Adrenal gland (tissue), 9 donors: ENCODE measurements at regions not wholly inside any gene's neighbourhood (a gene's known extent, or its start where the extent isn't known, plus 50 kb on each side); places are given as distances from the start of the nearest gene placed in this dataset.
"Not testable (repeated sequence)": the region's sequence is repeated elsewhere in the genome, so short reads cannot be mapped to it uniquely, and the experiment has no call there.

Experiments used
- DNase-seq, 7 donors: peaks; one replicate each; pipeline ENCODE4 v3.0.0-alpha.2; 2019 to 2020
- H3K27ac ChIP-seq, 5 donors: fragments of 200-600 bp; sonication (generic) in 4 of 5; 1 replicate in 3 of 5; 2 replicates in 2 of 5; pipeline versions ENCODE4 v1.5.1 to v1.8.0; 2016 to 2020; ENCODE audit warnings: mild to moderate bottlenecking in 1 of 5
- H3K27me3 ChIP-seq: fragments of 200-600 bp; 2 replicates; pipeline ENCODE4 v1.8.0; 2021
- H3K36me3 ChIP-seq, 2 donors: fragments of 200-600 bp; replicated peaks in 1 of 2; 1 replicate in 1 of 2; 2 replicates in 1 of 2; pipeline versions ENCODE4 v1.5.1 to v1.8.0; 2018 to 2022
- H3K4me1 ChIP-seq, 2 donors: fragments of 200-600 bp; replicated peaks in 1 of 2; 1 replicate in 1 of 2; 2 replicates in 1 of 2; pipeline versions ENCODE4 v1.5.1 to v1.8.0; 2018 to 2021
- H3K4me3 ChIP-seq, 4 donors: fragments of 200-600 bp; sonication (generic) in 3 of 4; one replicate each; pipeline ENCODE4 v1.5.1; 2016 to 2018
- H3K9me3 ChIP-seq, 3 donors: fragments of 200-600 bp; sonication (generic) in 1 of 3; replicated peaks in 1 of 3; 1 replicate in 2 of 3; 2 replicates in 1 of 3; pipeline versions ENCODE4 v1.5.1 to v1.8.0; 2016 to 2021
- POLR2A ChIP-seq, 2 donors: fragments of 450-650 bp; IDR thresholded peaks; one replicate each; pipeline ENCODE4 v1.6.1; 2017; ENCODE audit warnings: antibody characterized with exemption in 2 of 2, mild to moderate bottlenecking in 2 of 2, moderate library complexity in 1 of 2
- WGBS, 4 donors: extraction: QIAGEN DNeasy Blood & Tissue Kit in 2 of 4; methylation state at CpG; one replicate each; pipeline versions ENCODE4 v1.1.5 to v1.1.7; 2013 to 2017; 5-methylcytosine and 5-hydroxymethylcytosine counted together
- intact Hi-C, 2 donors: fragments of 100-400 bp; cut with DNase I; formaldehyde crosslinking; loops; one replicate each; pipeline versions ENCODE4 v1.14.1 to v1.15.0; 2022 to 2023
- TF ChIP-seq, protein P1 (sequence below), 6 experiments: fragments of 450-650 bp in 4 of 6; fragments of 200-600 bp in 2 of 6; sonication (generic) in 1 of 6; IDR thresholded peaks; 1 replicate in 5 of 6; 2 replicates in 1 of 6; pipeline versions ENCODE4 v1.5.1 to v1.8.0; 2016 to 2021; ENCODE audit warnings: antibody characterized with exemption in 6 of 6, mild to moderate bottlenecking in 2 of 6, moderate library complexity in 1 of 6
- donor health status: healthy with polysubstance abuse.
- donor health status: Bipolar disorder and iron deficiency.
- donor health status: DM: yes; HTN: yes; CAD: no.
- donor health status: DM: no; HTN: no; CAD: no.
- donor health status: DM: no; HTN: no; CAD: no.

DNA sequence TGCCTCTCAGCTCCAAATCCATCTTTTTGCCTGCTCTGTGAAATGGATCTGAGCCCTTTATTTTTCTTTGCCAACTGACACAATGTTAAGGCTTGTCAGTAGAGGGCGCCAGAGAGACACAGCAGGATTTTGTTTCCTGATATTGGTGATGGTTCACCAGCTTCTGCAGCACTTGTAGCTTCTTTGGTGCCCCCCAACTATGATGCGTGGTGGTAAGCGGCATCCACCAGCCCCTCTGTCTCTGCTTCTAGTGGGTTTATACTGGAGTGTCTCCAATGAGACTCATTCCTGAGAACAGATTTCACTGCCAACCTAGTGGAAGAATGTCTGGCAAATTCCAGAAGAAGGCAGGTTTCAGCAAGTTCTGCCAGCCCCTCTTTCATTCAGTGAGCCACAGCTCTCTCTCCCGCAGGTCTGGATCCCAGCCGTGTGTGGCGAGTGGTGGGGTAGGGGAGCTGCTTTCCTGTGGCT lies 471.9 kb upstream of the FRG2C start:
- Histone ChIP-seq H3K9me3 (peaks cover 0 to 4% (median 0%) of the 10 kb centered on the region in 3 donors), H3K4me3 (no peak overlapping the region), H3K4me1 (no peaks in the 10 kb centered on the region), H3K27me3 (no peaks in the 10 kb centered on the region), H3K27ac (no peak overlapping the region), H3K36me3 (no peaks in the 10 kb centered on the region)
- TF ChIP-seq, protein P1, sequence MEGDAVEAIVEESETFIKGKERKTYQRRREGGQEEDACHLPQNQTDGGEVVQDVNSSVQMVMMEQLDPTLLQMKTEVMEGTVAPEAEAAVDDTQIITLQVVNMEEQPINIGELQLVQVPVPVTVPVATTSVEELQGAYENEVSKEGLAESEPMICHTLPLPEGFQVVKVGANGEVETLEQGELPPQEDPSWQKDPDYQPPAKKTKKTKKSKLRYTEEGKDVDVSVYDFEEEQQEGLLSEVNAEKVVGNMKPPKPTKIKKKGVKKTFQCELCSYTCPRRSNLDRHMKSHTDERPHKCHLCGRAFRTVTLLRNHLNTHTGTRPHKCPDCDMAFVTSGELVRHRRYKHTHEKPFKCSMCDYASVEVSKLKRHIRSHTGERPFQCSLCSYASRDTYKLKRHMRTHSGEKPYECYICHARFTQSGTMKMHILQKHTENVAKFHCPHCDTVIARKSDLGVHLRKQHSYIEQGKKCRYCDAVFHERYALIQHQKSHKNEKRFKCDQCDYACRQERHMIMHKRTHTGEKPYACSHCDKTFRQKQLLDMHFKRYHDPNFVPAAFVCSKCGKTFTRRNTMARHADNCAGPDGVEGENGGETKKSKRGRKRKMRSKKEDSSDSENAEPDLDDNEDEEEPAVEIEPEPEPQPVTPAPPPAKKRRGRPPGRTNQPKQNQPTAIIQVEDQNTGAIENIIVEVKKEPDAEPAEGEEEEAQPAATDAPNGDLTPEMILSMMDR (IDR thresholded peaks at IDR 0.05), result peak; percentile 39 to 71 (median 58)
- no peak for TF ChIP-seq POLR2A (IDR thresholded peaks at IDR 0.05)
- intact Hi-C loops, result no loop called here
- WGBS, 4 donors, result 62 to 72% (median 70%) methylated on average over 6 of the region's 6 CpGs
- peak; percentile 20 to 63 (median 37) for DNase-seq

DNA sequence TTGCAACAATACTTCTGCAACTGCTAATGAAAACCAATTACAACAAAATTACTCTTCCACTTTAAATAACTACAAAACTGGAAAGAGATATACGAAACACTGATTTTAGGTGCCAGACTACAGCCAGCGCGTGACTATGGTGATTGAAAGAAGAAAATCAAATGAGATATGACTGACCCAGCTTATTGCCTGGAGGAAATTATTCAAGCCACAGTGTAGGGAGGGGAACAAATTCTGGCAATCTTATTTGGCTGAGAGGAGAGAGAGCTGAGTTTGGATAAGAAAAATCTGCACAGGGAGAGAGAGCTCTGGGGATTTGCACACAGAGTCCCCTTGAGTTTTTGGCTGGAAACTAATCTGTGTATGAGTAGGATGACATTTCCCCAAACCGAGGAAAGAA lies 470.3 kb upstream of the FRG2C start:
- 61 to 80% (median 73%) methylated on average over 4 of the region's 4 CpGs for WGBS, 4 donors
- TF ChIP-seq, protein P1 (IDR thresholded peaks at IDR 0.05), result no peak
- no peak for TF ChIP-seq POLR2A (IDR thresholded peaks at IDR 0.05)
- H3K27ac ChIP-seq, result no peak overlapping the region
- no peak for DNase-seq
- no peaks in the 10 kb centered on the region for H3K36me3 ChIP-seq
- no peaks in the 10 kb centered on the region for H3K4me1 ChIP-seq
- intact Hi-C loops, result no loop called here
- no peak overlapping the region for H3K4me3 ChIP-seq
- H3K9me3 ChIP-seq, result peaks cover 0 to 6% (median 0%) of the 10 kb centered on the region in 3 donors
- H3K27me3 ChIP-seq, result no peaks in the 10 kb centered on the region

DNA sequence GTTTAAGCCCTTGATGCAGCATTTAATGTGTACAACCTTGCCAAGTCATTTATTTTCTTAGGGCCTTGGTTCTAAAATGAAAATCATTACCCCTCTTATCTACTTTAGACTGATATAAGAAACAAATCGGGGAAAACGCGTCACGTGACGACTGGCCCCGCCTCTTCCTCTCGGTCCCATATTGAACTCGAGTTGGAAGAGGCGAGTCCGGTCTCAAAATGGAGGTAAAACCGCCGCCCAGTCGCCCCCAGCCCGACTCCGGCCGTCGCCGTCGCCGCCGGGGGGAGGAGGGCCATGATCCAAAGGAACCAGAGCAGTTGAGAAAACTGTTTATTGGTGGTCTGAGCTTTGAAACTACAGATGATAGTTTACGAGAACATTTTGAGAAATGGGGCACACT lies 449.8 kb upstream of the FRG2C start:
- H3K9me3 ChIP-seq, H3K27me3 ChIP-seq, H3K27ac ChIP-seq, H3K36me3 ChIP-seq, H3K4me3 ChIP-seq, DNase-seq, intact Hi-C loops, H3K4me1 ChIP-seq: not testable (repeated sequence)
- 90 to 93% (median 92%) methylated on average over 21 to 22 of the region's 22 CpGs for WGBS, 4 donors

DNA sequence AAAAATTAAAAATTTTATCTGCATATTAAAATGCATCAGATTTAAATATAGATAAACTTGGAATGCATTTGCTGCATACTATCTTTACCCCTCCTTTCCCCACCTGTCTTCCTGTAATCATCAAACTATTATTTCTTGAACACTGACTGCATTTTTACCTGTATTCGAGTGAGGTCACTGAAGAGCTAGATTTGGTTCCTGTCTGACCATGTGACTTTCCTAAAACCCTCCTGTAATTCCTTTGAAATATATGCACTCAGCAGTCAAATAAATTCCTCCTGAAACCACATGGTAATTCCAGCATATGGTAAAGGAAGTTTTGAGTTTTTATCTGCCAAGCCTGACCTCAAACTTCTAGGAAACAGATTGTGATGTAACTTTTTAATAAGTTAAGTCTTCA lies 445.6 kb upstream of the FRG2C start:
- H3K4me1 ChIP-seq, result no peaks in the 10 kb centered on the region
- intact Hi-C loops, result no loop called here

DNA sequence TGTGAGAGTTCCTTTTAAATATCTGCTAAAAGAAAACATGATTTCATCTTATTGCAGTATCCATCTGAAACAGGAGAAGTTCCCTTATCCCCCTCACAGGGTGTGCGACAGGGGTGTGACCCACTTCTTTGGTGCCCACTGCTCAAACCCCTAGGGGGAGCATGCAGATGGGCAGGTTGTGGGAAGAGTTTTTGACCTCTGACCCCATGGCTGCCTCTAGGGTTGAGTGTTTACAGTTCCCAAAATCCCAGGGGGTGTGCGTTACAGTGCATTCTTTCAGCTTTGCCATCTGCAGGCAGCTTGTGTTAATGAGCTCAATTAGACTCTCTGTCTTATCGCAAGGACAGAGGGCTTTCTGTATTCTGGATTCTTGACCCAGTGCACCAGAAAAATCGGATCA lies 443.2 kb upstream of the FRG2C start:
- TF ChIP-seq, protein P1 (IDR thresholded peaks at IDR 0.05), result no peak
- no peak for TF ChIP-seq POLR2A (IDR thresholded peaks at IDR 0.05)
- 57 to 76% (median 69%) methylated on average over 4 of the region's 4 CpGs for WGBS, 4 donors
- intact Hi-C loops, result no loop called here

More for the DNA sequence above, 445.6 kb upstream of the FRG2C start:
- WGBS, 4 donors, result 29 to 62% (median 39%) methylated on average over 1 of the region's 1 CpG
- no peaks in the 10 kb centered on the region for H3K36me3 ChIP-seq
- no peak overlapping the region for H3K27ac ChIP-seq
- no peak overlapping the region for H3K4me3 ChIP-seq
- TF ChIP-seq, protein P1 (IDR thresholded peaks at IDR 0.05), result no peak
- no peak for TF ChIP-seq POLR2A (IDR thresholded peaks at IDR 0.05)
- no peaks in the 10 kb centered on the region for H3K27me3 ChIP-seq
- no peaks in the 10 kb centered on the region for H3K9me3 ChIP-seq
- DNase-seq, result no peak

More for the DNA sequence above, 443.2 kb upstream of the FRG2C start:
- no peaks in the 10 kb centered on the region for H3K36me3 ChIP-seq
- H3K27me3 ChIP-seq, result no peaks in the 10 kb centered on the region
- no peak for DNase-seq
- H3K4me3 ChIP-seq, result no peak overlapping the region
- H3K9me3 ChIP-seq, result no peaks in the 10 kb centered on the region
- no peaks in the 10 kb centered on the region for H3K4me1 ChIP-seq
- H3K27ac ChIP-seq, result no peak overlapping the region
